DMS79 (cell line): ENCODE measurements at regions not wholly inside any gene's neighbourhood (a gene's known extent, or its start where the extent isn't known, plus 50 kb on each side); places are given as distances from the start of the nearest gene placed in this dataset.

Experiments used
- DNase-seq: peaks from one replicate; lab custom pipeline; 2025; lab: John Stamatoyannopoulos, UW

GRCh38 chr11:92276773-92277172 is 52.2 kb downstream of the FAT3 start:
- no peak for DNase-seq

GRCh38 chr11:92277871-92278270 is 53.3 kb downstream of the FAT3 start:
- no peak for DNase-seq

GRCh38 chr11:92278791-92279433 is 54.3 kb downstream of the FAT3 start:
- DNase-seq: no peak

GRCh38 chr11:92284107-92284506 is 59.5 kb downstream of the FAT3 start:
- DNase-seq: no peak

- DNase-seq: no peak
Observed at GRCh38 chr11:92284558-92284957, 59.9 kb downstream of the FAT3 start.

GRCh38 chr11:92285776-92286175 is 61.2 kb downstream of the FAT3 start:
- no peak for DNase-seq

GRCh38 chr11:92286709-92287108 is 62.1 kb downstream of the FAT3 start:
- no peak for DNase-seq

- no peak for DNase-seq
Observed at GRCh38 chr11:92295175-92296137, 70.8 kb downstream of the FAT3 start.

- DNase-seq: no peak
Observed at GRCh38 chr11:92296138-92296515, 71.5 kb downstream of the FAT3 start.

- DNase-seq: no peak
Observed at GRCh38 chr11:92297567-92298553, 73.2 kb downstream of the FAT3 start.

- DNase-seq: no peak
Observed at GRCh38 chr11:92300876-92301275, 76.3 kb downstream of the FAT3 start.

GRCh38 chr11:92302770-92303169 is 78.2 kb downstream of the FAT3 start:
- no peak for DNase-seq

GRCh38 chr11:92304271-92304670 is 79.7 kb downstream of the FAT3 start:
- DNase-seq: no peak

GRCh38 chr11:92306966-92307510 is 82.4 kb downstream of the FAT3 start:
- no peak for DNase-seq

- no peak for DNase-seq
Observed at GRCh38 chr11:92308366-92308765, 83.7 kb downstream of the FAT3 start.

- no peak for DNase-seq
Observed at GRCh38 chr11:92311616-92312449, 87.2 kb downstream of the FAT3 start.

GRCh38 chr11:92313784-92314183 is 89.2 kb downstream of the FAT3 start:
- no peak for DNase-seq

- no peak for DNase-seq
Observed at GRCh38 chr11:92314499-92314898, 89.9 kb downstream of the FAT3 start.

- DNase-seq: no peak
Observed at GRCh38 chr11:92316106-92316809, 91.6 kb downstream of the FAT3 start.

- no peak for DNase-seq
Observed at GRCh38 chr11:92317222-92317621, 92.6 kb downstream of the FAT3 start.
